SU-DHL-6 (cell line): ENCODE measurements at regions not wholly inside any gene's neighbourhood (a gene's known extent, or its start where the extent isn't known, plus 50 kb on each side); places are given as distances from the start of the nearest gene placed in this dataset.

Source experiments
- H2AFZ ChIP-seq: fragments of 200-600 bp; sonication (generic); 2 replicates; pipeline ENCODE4 v1.6.1; 2014; ENCODE audit warnings: low read depth, mild to moderate bottlenecking, moderate library complexity, mixed read lengths, antibody characterized with exemption, low read length; ENCODE audit not compliant: severe bottlenecking
- H3F3A ChIP-seq: fragments of 200-600 bp; shearing (Covaris generic); 2 replicates; pipeline ENCODE4 v1.6.0; 2016; ENCODE audit warnings: antibody characterized with exemption, mild to moderate bottlenecking; ENCODE audit not compliant: insufficient read depth
- H3K27ac ChIP-seq: fragments of 200-600 bp; sonication (generic); 2 replicates; pipeline ENCODE4 v1.5.1; 2016; ENCODE audit warnings: low read depth, mild to moderate bottlenecking, low read length, moderate library complexity, mixed read lengths
- H3K27me3 ChIP-seq: fragments of 200-600 bp; sonication (generic), shearing (Covaris generic); 2 replicates; pipeline ENCODE4 v1.6.0; 2014; ENCODE audit warnings: mild to moderate bottlenecking, low read length
- H3K36me3 ChIP-seq: fragments of 200-600 bp; sonication (generic); 2 replicates; pipeline ENCODE4 v1.6.1; 2014; ENCODE audit warnings: mild to moderate bottlenecking, low read length, mixed read lengths
- H3K4me2 ChIP-seq: fragments of 300-600, 200-600 bp; shearing (Covaris generic), sonication (generic); 2 replicates; pipeline ENCODE4 v1.6.0; 2014; ENCODE audit warnings: low read length, low read depth, mild to moderate bottlenecking; ENCODE audit not compliant: poor library complexity, severe bottlenecking
- H3K4me3 ChIP-seq: fragments of 200-600 bp; sonication (generic); 2 replicates; pipeline ENCODE4 v1.5.1; 2014; ENCODE audit warnings: antibody characterized with exemption, low read length, mild to moderate bottlenecking, mixed read lengths; ENCODE audit not compliant: insufficient read depth, poor library complexity, severe bottlenecking
- H3K79me2 ChIP-seq: fragments of 200-600 bp; sonication (generic); 2 replicates; pipeline ENCODE4 v1.6.1; 2014; ENCODE audit warnings: mild to moderate bottlenecking, low read length, moderate library complexity; ENCODE audit not compliant: insufficient read depth
- H3K9ac ChIP-seq: fragments of 200-600 bp; sonication (generic); 2 replicates; pipeline ENCODE4 v1.7.0; 2014; ENCODE audit warnings: mild to moderate bottlenecking, low read length
- H3K9me2 ChIP-seq: fragments of 200-600 bp; sonication (generic); replicated peaks from 2 replicates; pipeline ENCODE4 v1.6.1; 2014; ENCODE audit warnings: low read length; ENCODE audit not compliant: insufficient read depth
- H3K9me3 ChIP-seq: fragments of 200-600 bp; sonication (generic); 2 replicates; pipeline ENCODE4 v1.6.1; 2014; ENCODE audit warnings: low read length, mixed read lengths; ENCODE audit not compliant: insufficient read depth
- H4K20me1 ChIP-seq: fragments of 200-600 bp; sonication (generic); 2 replicates; pipeline ENCODE4 v1.6.1; 2014; ENCODE audit warnings: low read depth, mild to moderate bottlenecking, antibody characterized with exemption, low read length, moderate library complexity, mixed read lengths
- EZH2phosphoT487 ChIP-seq: fragments of 200-600 bp; sonication (generic), shearing (Covaris generic); conservative IDR thresholded peaks from 2 replicates; pipeline ENCODE4 v1.6.1; 2018; ENCODE audit warnings: mild to moderate bottlenecking, antibody characterized with exemption, low read length, moderate library complexity, mixed read lengths
- TF ChIP-seq, protein P1 (sequence below): fragments of 200-600 bp; sonication (generic); IDR thresholded peaks from one replicate; pipeline ENCODE4 v1.5.1; 2017; ENCODE audit warnings: antibody characterized with exemption, mild to moderate bottlenecking, low read length, moderate library complexity; ENCODE audit not compliant: insufficient read depth, poor library complexity, severe bottlenecking

GRCh38 chr17:14843086-14843795 is 421.9 kb downstream of the PMP22 start:
- Histone ChIP-seq H3K36me3 (no peaks in the 10 kb centered on the region), H3K27me3 (no peaks in the 10 kb centered on the region), H3K4me3 (no peak overlapping the region), H3F3A (no peaks in the 10 kb centered on the region), H3K79me2 (no peaks in the 10 kb centered on the region), H3K27ac (no peak overlapping the region), H3K4me2 (no peak overlapping the region), H3K9me3 (no peaks in the 10 kb centered on the region), H2AFZ (no peak overlapping the region), H3K9me2 (no peaks in the 10 kb centered on the region), H4K20me1 (no peaks in the 10 kb centered on the region), H3K9ac (no peak overlapping the region)
- TF ChIP-seq, protein P1, sequence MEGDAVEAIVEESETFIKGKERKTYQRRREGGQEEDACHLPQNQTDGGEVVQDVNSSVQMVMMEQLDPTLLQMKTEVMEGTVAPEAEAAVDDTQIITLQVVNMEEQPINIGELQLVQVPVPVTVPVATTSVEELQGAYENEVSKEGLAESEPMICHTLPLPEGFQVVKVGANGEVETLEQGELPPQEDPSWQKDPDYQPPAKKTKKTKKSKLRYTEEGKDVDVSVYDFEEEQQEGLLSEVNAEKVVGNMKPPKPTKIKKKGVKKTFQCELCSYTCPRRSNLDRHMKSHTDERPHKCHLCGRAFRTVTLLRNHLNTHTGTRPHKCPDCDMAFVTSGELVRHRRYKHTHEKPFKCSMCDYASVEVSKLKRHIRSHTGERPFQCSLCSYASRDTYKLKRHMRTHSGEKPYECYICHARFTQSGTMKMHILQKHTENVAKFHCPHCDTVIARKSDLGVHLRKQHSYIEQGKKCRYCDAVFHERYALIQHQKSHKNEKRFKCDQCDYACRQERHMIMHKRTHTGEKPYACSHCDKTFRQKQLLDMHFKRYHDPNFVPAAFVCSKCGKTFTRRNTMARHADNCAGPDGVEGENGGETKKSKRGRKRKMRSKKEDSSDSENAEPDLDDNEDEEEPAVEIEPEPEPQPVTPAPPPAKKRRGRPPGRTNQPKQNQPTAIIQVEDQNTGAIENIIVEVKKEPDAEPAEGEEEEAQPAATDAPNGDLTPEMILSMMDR, result no peak
- TF ChIP-seq EZH2phosphoT487, result no peak

GRCh38 chr17:14840616-14841231 is 424.4 kb downstream of the PMP22 start:
- Histone ChIP-seq H3K4me2 (no peak overlapping the region), H3K4me3 (no peak overlapping the region), H3K79me2 (no peaks in the 10 kb centered on the region), H3K36me3 (no peaks in the 10 kb centered on the region), H3K27ac (no peak overlapping the region), H3K9me3 (no peaks in the 10 kb centered on the region), H3K9me2 (no peaks in the 10 kb centered on the region), H3K27me3 (no peaks in the 10 kb centered on the region), H4K20me1 (no peaks in the 10 kb centered on the region), H3K9ac (no peak overlapping the region), H2AFZ (no peak overlapping the region), H3F3A (no peaks in the 10 kb centered on the region)
- no peak for TF ChIP-seq EZH2phosphoT487

DNA sequence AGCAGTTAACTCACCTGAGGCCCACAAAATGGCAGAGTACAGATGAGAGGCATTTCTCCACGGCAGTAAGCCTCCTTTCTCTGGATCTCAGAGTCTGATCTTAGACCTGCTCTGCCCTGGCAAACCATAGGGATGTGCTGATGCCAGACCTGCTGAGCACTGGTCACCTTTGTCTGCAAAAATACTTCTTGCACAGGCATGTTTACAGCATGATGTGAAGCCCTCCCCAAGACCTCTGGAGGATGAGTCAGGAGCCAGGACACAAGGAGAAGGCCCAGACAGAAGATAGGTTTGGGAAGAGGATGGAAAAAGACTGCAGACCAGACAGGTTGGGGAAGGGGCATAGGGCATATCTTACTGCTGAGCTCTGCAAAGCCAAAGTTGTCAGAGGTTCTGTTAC is 426.6 kb downstream of the PMP22 start:
- Histone ChIP-seq H4K20me1 (no peaks in the 10 kb centered on the region), H3F3A (no peaks in the 10 kb centered on the region), H3K9me3 (no peaks in the 10 kb centered on the region), H3K79me2 (no peaks in the 10 kb centered on the region), H3K4me2 (no peak overlapping the region), H3K27ac (no peak overlapping the region), H3K36me3 (no peaks in the 10 kb centered on the region), H3K27me3 (no peaks in the 10 kb centered on the region), H3K4me3 (no peak overlapping the region), H3K9ac (no peak overlapping the region), H2AFZ (no peak overlapping the region), H3K9me2 (no peaks in the 10 kb centered on the region)
- TF ChIP-seq, protein P1, result no peak
- TF ChIP-seq EZH2phosphoT487, result no peak

- Histone ChIP-seq H3F3A (no peaks in the 10 kb centered on the region), H3K4me3 (no peak overlapping the region), H4K20me1 (no peaks in the 10 kb centered on the region), H3K79me2 (no peaks in the 10 kb centered on the region), H3K27ac (no peak overlapping the region), H3K9me3 (no peaks in the 10 kb centered on the region), H3K9me2 (no peaks in the 10 kb centered on the region), H3K27me3 (no peaks in the 10 kb centered on the region), H3K36me3 (no peaks in the 10 kb centered on the region), H3K9ac (no peak overlapping the region), H3K4me2 (no peak overlapping the region), H2AFZ (no peak overlapping the region)
- TF ChIP-seq, protein P1, result no peak
- no peak for TF ChIP-seq EZH2phosphoT487
These were observed 431.8 kb downstream of the PMP22 start for GRCh38 chr17:14833201-14833785.
